ENCODE measurements at regions not wholly inside any gene's neighbourhood (a gene's known extent, or its start where the extent isn't known, plus 50 kb on each side); places are given as distances from the start of the nearest gene placed in this dataset.

DNA sequence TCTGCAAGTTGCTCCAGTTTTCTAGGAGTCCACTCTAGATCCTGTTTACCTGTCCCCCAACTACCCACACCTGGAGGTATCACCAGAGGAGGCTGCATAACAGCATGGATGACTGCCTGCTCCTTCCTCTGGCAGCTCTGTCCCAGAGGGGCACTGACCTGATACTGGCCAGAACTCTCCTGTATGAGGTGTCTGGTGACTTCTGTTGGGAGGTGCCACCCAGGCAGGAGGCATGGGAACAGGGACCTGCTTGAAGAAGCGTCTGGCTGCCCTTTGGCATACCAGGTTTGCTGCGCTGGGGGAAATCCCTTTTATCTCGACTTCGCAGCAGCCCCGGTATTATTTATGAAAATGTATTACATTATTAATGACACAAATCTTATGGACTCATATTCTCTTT, 1163.6 kb downstream of the NSUN3 start:
- TF ChIP-seq, protein P1, sequence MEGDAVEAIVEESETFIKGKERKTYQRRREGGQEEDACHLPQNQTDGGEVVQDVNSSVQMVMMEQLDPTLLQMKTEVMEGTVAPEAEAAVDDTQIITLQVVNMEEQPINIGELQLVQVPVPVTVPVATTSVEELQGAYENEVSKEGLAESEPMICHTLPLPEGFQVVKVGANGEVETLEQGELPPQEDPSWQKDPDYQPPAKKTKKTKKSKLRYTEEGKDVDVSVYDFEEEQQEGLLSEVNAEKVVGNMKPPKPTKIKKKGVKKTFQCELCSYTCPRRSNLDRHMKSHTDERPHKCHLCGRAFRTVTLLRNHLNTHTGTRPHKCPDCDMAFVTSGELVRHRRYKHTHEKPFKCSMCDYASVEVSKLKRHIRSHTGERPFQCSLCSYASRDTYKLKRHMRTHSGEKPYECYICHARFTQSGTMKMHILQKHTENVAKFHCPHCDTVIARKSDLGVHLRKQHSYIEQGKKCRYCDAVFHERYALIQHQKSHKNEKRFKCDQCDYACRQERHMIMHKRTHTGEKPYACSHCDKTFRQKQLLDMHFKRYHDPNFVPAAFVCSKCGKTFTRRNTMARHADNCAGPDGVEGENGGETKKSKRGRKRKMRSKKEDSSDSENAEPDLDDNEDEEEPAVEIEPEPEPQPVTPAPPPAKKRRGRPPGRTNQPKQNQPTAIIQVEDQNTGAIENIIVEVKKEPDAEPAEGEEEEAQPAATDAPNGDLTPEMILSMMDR (conservative IDR thresholded peaks at IDR 0.05; ENCODE audit: low read depth, low read length): no peak
- no peak for TF ChIP-seq EZH2 (IDR thresholded peaks at IDR 0.05; ENCODE audit: borderline replicate concordance, low read depth, low read length, poor library complexity, severe bottlenecking)

Measured in A673 (cell line).